Activated CD4-positive, alpha-beta T cell treated with anti-CD3 and anti-CD28 coated beads, Interleukin-2, amount 10 ng/mL, durations not matched to agents 24 days and 14 days (primary cell): ENCODE measurements at regions not wholly inside any gene's neighbourhood (a gene's known extent, or its start where the extent isn't known, plus 50 kb on each side); places are given as distances from the start of the nearest gene placed in this dataset.

Experiments used
- DNase-seq: peaks from one replicate; pipeline ENCODE4 v3.0.0; 2022
- H3K27ac Mint-ChIP-seq: one replicate; pipeline ENCODE4 v1.8.0; 2022; ENCODE audit warnings: mild to moderate bottlenecking, mixed read lengths
- H3K27me3 Mint-ChIP-seq: one replicate; pipeline ENCODE4 v1.8.0; 2022; ENCODE audit warnings: mixed read lengths
- H3K36me3 Mint-ChIP-seq: one replicate; pipeline ENCODE4 v1.8.0; 2022; ENCODE audit warnings: low read depth, mild to moderate bottlenecking, mixed read lengths
- H3K4me1 Mint-ChIP-seq: one replicate; pipeline ENCODE4 v1.8.0; 2021; ENCODE audit warnings: mixed read lengths
- H3K4me3 Mint-ChIP-seq: one replicate; pipeline ENCODE4 v1.8.0; 2022; ENCODE audit warnings: mild to moderate bottlenecking, moderate library complexity, mixed read lengths
- H3K9me3 Mint-ChIP-seq: one replicate; pipeline ENCODE4 v1.8.0; 2021; ENCODE audit warnings: mixed read lengths
- intact Hi-C: fragments of 100-400 bp; cut with micrococcal nuclease; formaldehyde crosslinking; loops from one replicate; pipeline ENCODE4 v1.15.1; 2023

DNA sequence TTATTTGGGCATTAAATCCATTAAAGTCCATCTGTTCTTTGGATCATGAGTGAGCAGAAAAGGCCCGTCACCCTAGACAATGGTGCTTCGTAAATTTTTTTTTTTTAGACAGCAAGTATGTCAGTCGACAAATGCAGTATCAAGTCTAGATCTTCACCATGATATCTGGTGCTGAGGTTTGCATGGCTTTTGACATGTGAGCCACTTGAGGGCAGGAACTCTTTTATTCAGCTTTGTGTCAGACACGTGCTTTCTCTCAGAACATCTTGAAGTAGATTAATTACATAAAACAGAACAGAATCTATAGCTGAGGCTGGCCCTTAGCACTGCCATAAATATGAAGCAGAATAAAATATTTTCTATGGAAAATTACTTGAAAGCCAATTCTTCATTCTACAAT, 62.9 kb upstream of the CARD18 start:
- intact Hi-C loops: no loop called here
- Mint-ChIP-seq H3K27ac (no peak overlapping the region), H3K9me3 (no peaks in the 10 kb centered on the region)

DNA sequence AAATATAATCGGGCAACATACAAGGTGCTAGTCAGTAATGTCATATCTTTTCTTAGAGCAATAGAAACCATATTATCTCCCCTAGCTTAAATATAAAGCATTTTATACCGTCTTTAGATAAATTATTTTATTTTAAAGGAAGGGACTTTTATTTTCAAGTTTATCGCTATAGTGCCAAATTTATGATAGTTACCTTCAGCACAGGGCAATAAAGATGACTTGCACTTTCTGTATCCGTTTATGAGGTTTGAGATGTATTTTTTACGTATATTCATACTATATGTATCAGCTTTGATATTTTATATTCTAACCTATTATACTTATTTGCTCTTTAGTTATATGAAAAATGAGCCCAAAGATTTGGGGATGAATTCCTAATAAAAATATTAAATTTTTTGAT, 61.6 kb upstream of the CARD18 start:
- Mint-ChIP-seq H3K27me3 (peaks cover 2% of the 10 kb centered on the region), H3K4me1 (peaks cover 8% of the 10 kb centered on the region), H3K4me3 (no peak overlapping the region), H3K9me3 (no peaks in the 10 kb centered on the region), H3K36me3 (no peaks in the 10 kb centered on the region), H3K27ac (no peak overlapping the region)
- no peak for DNase-seq
- intact Hi-C loops: no loop called here

More for the DNA sequence above, 62.9 kb upstream of the CARD18 start:
- no peaks in the 10 kb centered on the region for H3K36me3 Mint-ChIP-seq
- H3K4me1 Mint-ChIP-seq: peaks cover 8% of the 10 kb centered on the region
- H3K4me3 Mint-ChIP-seq: no peak overlapping the region
- DNase-seq: no peak
- peaks cover 2% of the 10 kb centered on the region for H3K27me3 Mint-ChIP-seq

DNA sequence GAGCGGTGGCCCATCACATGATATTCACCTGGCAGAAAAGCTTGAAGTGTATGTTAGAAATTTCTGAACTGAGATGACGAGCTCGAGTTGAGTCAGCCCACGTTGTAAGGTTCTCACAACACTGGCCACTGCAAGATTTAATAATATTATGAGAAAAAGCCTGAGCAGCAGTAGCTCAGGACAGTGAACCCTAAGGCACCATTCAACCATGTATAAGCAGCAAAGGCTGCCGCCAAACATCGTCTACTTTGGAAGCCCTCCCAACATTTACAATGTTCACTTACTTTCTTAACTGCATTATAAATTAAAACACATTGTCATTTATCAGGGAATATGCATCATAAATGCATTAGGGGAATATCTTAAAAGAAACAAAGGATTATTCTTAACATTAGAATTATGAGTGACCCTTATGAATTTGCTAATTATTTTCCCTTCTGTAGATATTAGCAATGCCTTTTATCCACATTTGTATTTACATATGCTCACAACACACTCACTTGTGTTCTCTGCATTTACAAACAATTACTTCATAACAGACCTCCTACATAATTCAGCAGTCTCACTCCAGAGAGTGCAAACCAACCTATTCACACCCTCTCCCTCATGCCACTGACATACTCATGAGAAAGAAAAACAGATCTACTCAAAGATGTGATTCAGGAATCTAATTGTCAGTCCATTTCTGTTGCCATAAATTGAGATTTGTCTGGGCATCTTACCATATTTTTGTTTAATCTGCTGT, 57.7 kb upstream of the CARD18 start:
- intact Hi-C loops: no loop called here
- Mint-ChIP-seq H3K27me3 (peaks cover 6% of the 10 kb centered on the region), H3K9me3 (no peaks in the 10 kb centered on the region), H3K4me3 (no peak overlapping the region), H3K36me3 (no peaks in the 10 kb centered on the region), H3K27ac (no peak overlapping the region), H3K4me1 (peaks cover under 1% of the 10 kb centered on the region)
- DNase-seq: no peak

DNA sequence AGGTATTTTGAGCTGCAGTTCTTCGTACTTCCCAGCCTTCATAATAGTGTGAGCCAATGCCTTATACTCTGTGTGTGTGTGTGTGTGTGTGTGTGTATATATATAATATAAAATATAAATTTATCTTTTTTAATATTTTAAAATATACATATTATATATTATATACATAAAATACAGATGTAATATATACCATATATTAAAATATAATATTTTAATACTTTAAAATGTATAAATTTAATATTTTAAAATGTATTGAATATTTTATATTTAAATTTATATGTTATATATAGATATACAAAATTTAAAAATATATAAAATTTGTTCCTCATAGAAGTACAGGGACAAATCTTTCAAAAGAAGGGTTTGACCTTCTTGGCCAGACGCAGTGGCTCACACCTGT, 53.7 kb upstream of the CARD18 start:
- intact Hi-C loops: no loop called here
- H3K36me3 Mint-ChIP-seq: no peaks in the 10 kb centered on the region

DNA sequence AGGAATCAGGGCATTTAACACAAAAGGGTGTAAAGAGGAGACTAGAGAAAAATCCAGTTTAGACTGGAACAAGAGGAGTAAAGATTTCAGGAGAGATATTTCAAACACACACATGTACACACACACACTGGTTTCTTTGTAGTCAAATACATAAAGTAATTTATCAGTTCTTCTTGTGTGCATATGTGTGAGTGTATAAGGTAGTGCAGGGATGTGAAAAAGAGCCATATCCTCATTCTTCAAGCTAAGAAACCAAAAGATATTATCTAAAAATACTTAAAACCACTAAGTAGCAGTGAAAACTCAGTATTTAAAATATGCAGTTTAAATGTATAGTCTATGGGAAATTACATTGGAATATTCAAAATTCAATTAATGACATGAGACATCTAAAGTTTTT, 52.5 kb upstream of the CARD18 start:
- DNase-seq: no peak
- intact Hi-C loops: no loop called here
- H3K4me1 Mint-ChIP-seq: no peaks in the 10 kb centered on the region
- H3K27ac Mint-ChIP-seq: no peak overlapping the region
- H3K4me3 Mint-ChIP-seq: no peak overlapping the region
- peaks cover 17% of the 10 kb centered on the region for H3K27me3 Mint-ChIP-seq
- H3K36me3 Mint-ChIP-seq: no peaks in the 10 kb centered on the region
- H3K9me3 Mint-ChIP-seq: no peaks in the 10 kb centered on the region

More for the DNA sequence above, 53.7 kb upstream of the CARD18 start:
- Mint-ChIP-seq H3K9me3 (no peaks in the 10 kb centered on the region), H3K27ac (no peak overlapping the region), H3K4me1 (no peaks in the 10 kb centered on the region), H3K27me3 (peaks cover 17% of the 10 kb centered on the region), H3K4me3 (no peak overlapping the region)
- DNase-seq: no peak

DNA sequence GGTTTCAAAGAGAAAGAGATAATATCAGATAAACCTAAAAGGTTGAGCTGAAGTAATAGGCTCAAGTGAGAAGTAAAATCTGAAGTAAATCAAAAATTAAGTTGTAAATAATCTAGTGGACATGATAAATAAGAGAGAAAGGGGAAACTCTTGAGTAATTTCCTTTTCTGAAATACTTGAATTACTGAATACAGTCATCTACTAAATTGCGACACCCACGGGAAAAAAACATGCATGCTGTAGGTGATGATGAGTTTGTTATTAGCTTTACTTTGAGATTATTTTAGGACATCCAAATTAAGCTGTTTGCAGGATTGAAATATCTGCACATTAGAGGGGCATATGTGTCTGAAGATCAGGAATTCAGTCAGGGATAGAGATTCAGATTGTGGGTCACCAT, 50.0 kb upstream of the CARD18 start:
- Mint-ChIP-seq H3K4me1 (no peaks in the 10 kb centered on the region), H3K27me3 (peaks cover 14% of the 10 kb centered on the region)
- intact Hi-C loops: no loop called here

More for the DNA sequence above, 50.0 kb upstream of the CARD18 start:
- Mint-ChIP-seq H3K36me3 (no peaks in the 10 kb centered on the region), H3K4me3 (no peak overlapping the region), H3K9me3 (no peaks in the 10 kb centered on the region), H3K27ac (no peak overlapping the region)
- no peak for DNase-seq
